Astrocyte of the cerebellum (primary cell): ENCODE measurements at regions not wholly inside any gene's neighbourhood (a gene's known extent, or its start where the extent isn't known, plus 50 kb on each side); places are given as distances from the start of the nearest gene placed in this dataset.
A peak's percentile ranks its signal among the peaks of the same experiment; 100 is the strongest.

Source experiments
- DNase-seq: peaks from one replicate; pipeline ENCODE4 v3.0.0-alpha.2; 2011; ENCODE audit warnings: low read depth
- H3K4me3 ChIP-seq: 2 replicates; pipeline ENCODE4 v1.5.1; 2011; ENCODE audit warnings: mild to moderate bottlenecking, low read depth, low read length, moderate library complexity
- in situ Hi-C: cut with HindIII; loops from 2 replicates; pipeline ENCODE4 v1.10.0; 2017; ENCODE audit warnings: low sequenced_read_pairs
- TF ChIP-seq, protein P1 (sequence below): IDR thresholded peaks from 2 replicates; pipeline ENCODE4 v1.5.1; 2012; ENCODE audit warnings: low read length, low read depth, moderate library complexity, mild to moderate bottlenecking; ENCODE audit errors: missing control alignments

- DNase-seq: no peak
These were observed 118.0 kb downstream of the OAT start for GRCh38 chr10:124300735-124301134.

DNA sequence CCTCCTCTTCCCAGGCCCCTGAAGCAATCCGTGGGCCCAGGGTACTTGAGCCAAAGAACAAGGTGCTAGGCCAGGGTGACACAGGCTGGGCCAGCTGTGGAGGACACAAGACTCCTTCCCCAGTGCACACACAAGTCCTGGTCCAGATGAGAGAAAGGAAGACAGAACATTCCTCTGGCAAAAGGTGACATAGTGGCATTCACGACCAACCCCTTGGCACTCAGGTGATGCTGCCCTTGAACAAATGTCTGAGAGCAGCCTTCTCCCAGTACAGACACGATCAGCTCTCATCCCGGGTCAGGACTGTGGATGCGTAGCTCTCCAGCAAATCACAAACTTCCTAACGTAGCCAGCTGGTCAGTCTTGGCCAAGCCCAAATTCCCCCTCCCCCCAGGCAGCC, 118.5 kb downstream of the OAT start:
- TF ChIP-seq, protein P1, sequence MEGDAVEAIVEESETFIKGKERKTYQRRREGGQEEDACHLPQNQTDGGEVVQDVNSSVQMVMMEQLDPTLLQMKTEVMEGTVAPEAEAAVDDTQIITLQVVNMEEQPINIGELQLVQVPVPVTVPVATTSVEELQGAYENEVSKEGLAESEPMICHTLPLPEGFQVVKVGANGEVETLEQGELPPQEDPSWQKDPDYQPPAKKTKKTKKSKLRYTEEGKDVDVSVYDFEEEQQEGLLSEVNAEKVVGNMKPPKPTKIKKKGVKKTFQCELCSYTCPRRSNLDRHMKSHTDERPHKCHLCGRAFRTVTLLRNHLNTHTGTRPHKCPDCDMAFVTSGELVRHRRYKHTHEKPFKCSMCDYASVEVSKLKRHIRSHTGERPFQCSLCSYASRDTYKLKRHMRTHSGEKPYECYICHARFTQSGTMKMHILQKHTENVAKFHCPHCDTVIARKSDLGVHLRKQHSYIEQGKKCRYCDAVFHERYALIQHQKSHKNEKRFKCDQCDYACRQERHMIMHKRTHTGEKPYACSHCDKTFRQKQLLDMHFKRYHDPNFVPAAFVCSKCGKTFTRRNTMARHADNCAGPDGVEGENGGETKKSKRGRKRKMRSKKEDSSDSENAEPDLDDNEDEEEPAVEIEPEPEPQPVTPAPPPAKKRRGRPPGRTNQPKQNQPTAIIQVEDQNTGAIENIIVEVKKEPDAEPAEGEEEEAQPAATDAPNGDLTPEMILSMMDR: no peak
- DNase-seq: no peak
- H3K4me3 ChIP-seq: no peak overlapping the region
- in situ Hi-C loops: no loop called here

More at GRCh38 chr10:124300735-124301134, 118.0 kb downstream of the OAT start:
- no peak overlapping the region for H3K4me3 ChIP-seq
- TF ChIP-seq, protein P1: no peak
- in situ Hi-C loops: no loop called here

DNA sequence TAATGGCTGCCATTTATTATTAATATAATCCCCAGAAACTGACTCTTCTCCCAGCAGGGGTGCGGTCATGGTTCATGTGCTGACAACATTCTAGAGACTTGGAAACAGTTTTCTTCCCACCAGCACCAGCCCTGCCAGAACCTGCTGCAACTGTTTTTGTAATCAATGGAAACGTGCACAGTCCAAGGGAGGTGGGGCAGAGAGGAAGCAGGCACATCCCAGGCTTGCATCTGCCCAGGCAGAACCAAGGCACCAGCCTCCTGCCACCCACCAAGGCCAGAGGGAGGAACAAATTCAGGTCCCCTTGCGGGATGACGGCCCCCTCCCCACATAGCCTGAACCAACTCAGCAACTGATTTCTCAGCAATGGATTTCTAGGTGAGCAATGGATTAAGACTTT, 119.0 kb downstream of the OAT start:
- no peak overlapping the region for H3K4me3 ChIP-seq
- TF ChIP-seq, protein P1: no peak
- in situ Hi-C loops: no loop called here
- DNase-seq: no peak

DNA sequence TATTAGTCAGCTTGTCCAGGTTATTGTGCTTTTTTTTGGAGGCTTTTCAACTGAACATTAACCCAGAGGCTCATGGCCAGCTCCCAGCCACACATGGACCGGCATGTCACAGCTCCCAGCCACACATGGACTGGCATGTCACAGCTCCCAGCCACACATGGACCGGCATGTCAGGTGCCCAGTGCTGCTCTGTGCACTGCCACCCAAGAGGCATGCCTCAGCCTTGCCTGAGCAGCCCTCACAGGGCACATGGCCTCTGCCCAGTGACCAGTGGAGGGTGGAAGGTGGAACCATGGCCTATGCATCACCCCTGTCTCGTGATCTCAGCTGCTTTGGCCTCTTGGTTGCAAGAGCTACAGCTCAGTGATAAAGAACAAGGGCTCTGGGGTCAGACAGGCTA, 119.8 kb downstream of the OAT start:
- TF ChIP-seq, protein P1: no peak
- in situ Hi-C loops: no loop called here

GRCh38 chr10:124296813-124297788, 121.6 kb downstream of the OAT start:
- in situ Hi-C loops: no loop called here

More for the DNA sequence above, 119.8 kb downstream of the OAT start:
- no peak for DNase-seq
- H3K4me3 ChIP-seq: no peak overlapping the region

GRCh38 chr10:124296121-124296812, 122.5 kb downstream of the OAT start:
- TF ChIP-seq, protein P1: peak; percentile 13
- peak; percentile 39 for DNase-seq
- H3K4me3 ChIP-seq: no peak overlapping the region
- in situ Hi-C loops: no loop called here

More at GRCh38 chr10:124296813-124297788, 121.6 kb downstream of the OAT start:
- H3K4me3 ChIP-seq: no peak overlapping the region
- no peak for DNase-seq
- TF ChIP-seq, protein P1: no peak
